GM23338 (cell line): ENCODE measurements at regions not wholly inside any gene's neighbourhood (a gene's known extent, or its start where the extent isn't known, plus 50 kb on each side); places are given as distances from the start of the nearest gene placed in this dataset.

Experiments
- ATAC-seq: fragments of 200-7000 bp; cut with Tn5 transposase; 3 replicates; pipeline ENCODE4 v1.9.1; 2020
- DNase-seq: peaks from one replicate; pipeline ENCODE4 v3.0.0-alpha.2; 2015; ENCODE audit warnings: low spot score
- H2AFZ ChIP-seq: fragments of 200-600 bp; sonication (generic); 2 replicates; pipeline ENCODE4 v1.8.0; 2016; ENCODE audit warnings: antibody characterized with exemption, mild to moderate bottlenecking, moderate library complexity
- H3F3A ChIP-seq: fragments of 200-600 bp; sonication (generic); replicated peaks from 2 replicates; pipeline ENCODE4 v1.8.0; 2017; ENCODE audit warnings: antibody characterized with exemption, mixed run types, low read depth
- H3K27ac ChIP-seq: fragments of 200-600 bp; sonication (generic); 2 replicates; pipeline ENCODE4 v1.6.1; 2016; ENCODE audit warnings: low read depth
- H3K27me3 ChIP-seq: fragments of 200-600 bp; sonication (generic); 2 replicates; pipeline ENCODE4 v1.8.0; 2016; ENCODE audit warnings: mild to moderate bottlenecking, mixed run types, moderate library complexity; ENCODE audit not compliant: insufficient read depth
- H3K36me3 ChIP-seq: fragments of 200-600 bp; sonication (generic); 2 replicates; pipeline ENCODE4 v1.8.0; 2016; ENCODE audit warnings: mild to moderate bottlenecking; ENCODE audit not compliant: insufficient read depth
- H3K4me1 ChIP-seq: fragments of 200-600 bp; sonication (generic); 2 replicates; pipeline ENCODE4 v1.8.0; 2016; ENCODE audit warnings: mild to moderate bottlenecking, moderate library complexity; ENCODE audit not compliant: insufficient read depth
- H3K4me2 ChIP-seq: fragments of 200-600 bp; sonication (generic); 2 replicates; pipeline ENCODE4 v1.7.1; 2017; ENCODE audit warnings: mixed run types
- H3K4me3 ChIP-seq: fragments of 200-600 bp; sonication (generic); 2 replicates; pipeline ENCODE4 v1.6.1; 2016; ENCODE audit warnings: mixed run types
- H3K79me2 ChIP-seq: fragments of 200-600 bp; sonication (generic); replicated peaks from 2 replicates; pipeline ENCODE4 v1.8.0; 2017; ENCODE audit warnings: mild to moderate bottlenecking; ENCODE audit not compliant: insufficient read depth
- H3K9me2 ChIP-seq: fragments of 200-600 bp; sonication (generic); 2 replicates; pipeline ENCODE4 v1.8.0; 2017; ENCODE audit not compliant: insufficient read depth
- H4K20me1 ChIP-seq: fragments of 200-600 bp; sonication (generic); replicated peaks from 2 replicates; pipeline ENCODE4 v1.8.0; 2017; ENCODE audit warnings: mild to moderate bottlenecking; ENCODE audit not compliant: insufficient read depth
- H3K27ac Mint-ChIP-seq: 2 replicates; pipeline ENCODE4 v1.8.0; 2020; ENCODE audit warnings: inconsistent platforms, mild to moderate bottlenecking, moderate library complexity, mixed read lengths
- H3K27me3 Mint-ChIP-seq: 3 replicates; pipeline ENCODE4 v1.8.0; 2022; ENCODE audit warnings: low read depth, mild to moderate bottlenecking, moderate library complexity, mixed read lengths, inconsistent platforms; ENCODE audit not compliant: insufficient read depth, poor library complexity
- H3K36me3 Mint-ChIP-seq: 3 replicates; pipeline ENCODE4 v1.8.0; 2021; ENCODE audit warnings: low read depth, mild to moderate bottlenecking, inconsistent platforms, moderate library complexity, mixed read lengths
- H3K4me1 Mint-ChIP-seq: 3 replicates; pipeline ENCODE4 v1.8.0; 2020; ENCODE audit warnings: mild to moderate bottlenecking, inconsistent platforms, mixed read lengths
- H3K4me3 Mint-ChIP-seq: 3 replicates; pipeline ENCODE4 v1.8.0; 2021; ENCODE audit warnings: moderate library complexity, mild to moderate bottlenecking, inconsistent platforms, mixed read lengths
- H3K9me3 Mint-ChIP-seq: 3 replicates; pipeline ENCODE4 v1.8.0; 2020; ENCODE audit warnings: moderate library complexity, mild to moderate bottlenecking, inconsistent platforms, mixed read lengths
- CREB1 ChIP-seq: fragments of 250-450 bp; sonication (Bioruptor Pico); IDR thresholded peaks from 2 replicates; pipeline ENCODE4 v1.5.0; 2020; ENCODE audit warnings: low read depth, mild to moderate bottlenecking, moderate library complexity
- CTCF ChIP-seq, 2 experiments: fragments of 200-600 bp in 1 of 2; sonication (generic) in 1 of 2; conservative IDR thresholded peaks; 2 replicates each; pipeline versions ENCODE4 v1.5.1 to v1.6.1; 2016 to 2017; ENCODE audit warnings: antibody characterized with exemption in 2 of 2, low read depth in 2 of 2, mild to moderate bottlenecking in 2 of 2, moderate library complexity in 1 of 2
- ETS1 ChIP-seq: IDR thresholded peaks from 2 replicates; pipeline ENCODE4 v1.6.1; 2016; ENCODE audit warnings: antibody characterized with exemption
- EZH2 ChIP-seq: fragments of 200-600 bp; sonication (generic); IDR thresholded peaks from one replicate; pipeline ENCODE4 v1.8.0; 2017; ENCODE audit warnings: antibody characterized with exemption, mild to moderate bottlenecking, low read depth; ENCODE audit not compliant: unreplicated experiment
- EZH2phosphoT487 ChIP-seq: fragments of 200-600 bp; sonication (generic); IDR thresholded peaks from one replicate; pipeline ENCODE4 v1.8.1; 2018; ENCODE audit warnings: antibody characterized with exemption; ENCODE audit not compliant: unreplicated experiment
- JUNB ChIP-seq: IDR thresholded peaks from one replicate; pipeline ENCODE4 v1.6.1; 2016; ENCODE audit warnings: antibody characterized with exemption; ENCODE audit not compliant: unreplicated experiment
- NANOG ChIP-seq: IDR thresholded peaks from 2 replicates; pipeline ENCODE4 v1.6.1; 2016; ENCODE audit warnings: antibody characterized with exemption, borderline replicate concordance
- POLR2AphosphoS5 ChIP-seq: IDR thresholded peaks from 2 replicates; pipeline ENCODE4 v1.6.1; 2016; ENCODE audit warnings: antibody characterized with exemption, low read depth
- REST ChIP-seq: IDR thresholded peaks from one replicate; pipeline ENCODE4 v1.6.1; 2018; ENCODE audit warnings: antibody characterized with exemption; ENCODE audit not compliant: unreplicated experiment
- STAT1 ChIP-seq: IDR thresholded peaks from one replicate; pipeline ENCODE4 v1.6.1; 2016; ENCODE audit warnings: antibody characterized with exemption; ENCODE audit not compliant: unreplicated experiment
- ZNF114 ChIP-seq: fragments of 250-450 bp; sonication (Bioruptor Pico); IDR thresholded peaks from 2 replicates; pipeline ENCODE4 v1.5.0; 2020; ENCODE audit warnings: mild to moderate bottlenecking, moderate library complexity
- ZNF331 ChIP-seq: fragments of 250-450 bp; sonication (Bioruptor Pico); IDR thresholded peaks from 2 replicates; pipeline ENCODE4 v1.5.0; 2020; ENCODE audit warnings: low read depth, mild to moderate bottlenecking, moderate library complexity
- TF ChIP-seq, protein P1 (sequence below): fragments of 250-450 bp; sonication (Bioruptor Pico); IDR thresholded peaks from 2 replicates; pipeline ENCODE4 v1.5.0; 2020; ENCODE audit warnings: mild to moderate bottlenecking, moderate library complexity

GRCh38 chr3:1515882-1516281, 423.1 kb downstream of the CNTN6 start:
- H3K36me3 ChIP-seq, result no peaks in the 10 kb centered on the region
- H3K9me2 ChIP-seq, result no peaks in the 10 kb centered on the region
- no peaks in the 10 kb centered on the region for H3K79me2 ChIP-seq
- no peak for TF ChIP-seq EZH2phosphoT487
- TF ChIP-seq CREB1 (CRISPR knock-in tag), result no peak
- TF ChIP-seq ETS1, result no peak
- no peak for TF ChIP-seq REST
- no peak for TF ChIP-seq POLR2AphosphoS5
- no peak for TF ChIP-seq EZH2
- no peak for TF ChIP-seq ZNF114 (CRISPR knock-in tag)
- TF ChIP-seq STAT1, result no peak
- no peak for TF ChIP-seq NANOG
- no peak for TF ChIP-seq ZNF331
- TF ChIP-seq, protein P1, sequence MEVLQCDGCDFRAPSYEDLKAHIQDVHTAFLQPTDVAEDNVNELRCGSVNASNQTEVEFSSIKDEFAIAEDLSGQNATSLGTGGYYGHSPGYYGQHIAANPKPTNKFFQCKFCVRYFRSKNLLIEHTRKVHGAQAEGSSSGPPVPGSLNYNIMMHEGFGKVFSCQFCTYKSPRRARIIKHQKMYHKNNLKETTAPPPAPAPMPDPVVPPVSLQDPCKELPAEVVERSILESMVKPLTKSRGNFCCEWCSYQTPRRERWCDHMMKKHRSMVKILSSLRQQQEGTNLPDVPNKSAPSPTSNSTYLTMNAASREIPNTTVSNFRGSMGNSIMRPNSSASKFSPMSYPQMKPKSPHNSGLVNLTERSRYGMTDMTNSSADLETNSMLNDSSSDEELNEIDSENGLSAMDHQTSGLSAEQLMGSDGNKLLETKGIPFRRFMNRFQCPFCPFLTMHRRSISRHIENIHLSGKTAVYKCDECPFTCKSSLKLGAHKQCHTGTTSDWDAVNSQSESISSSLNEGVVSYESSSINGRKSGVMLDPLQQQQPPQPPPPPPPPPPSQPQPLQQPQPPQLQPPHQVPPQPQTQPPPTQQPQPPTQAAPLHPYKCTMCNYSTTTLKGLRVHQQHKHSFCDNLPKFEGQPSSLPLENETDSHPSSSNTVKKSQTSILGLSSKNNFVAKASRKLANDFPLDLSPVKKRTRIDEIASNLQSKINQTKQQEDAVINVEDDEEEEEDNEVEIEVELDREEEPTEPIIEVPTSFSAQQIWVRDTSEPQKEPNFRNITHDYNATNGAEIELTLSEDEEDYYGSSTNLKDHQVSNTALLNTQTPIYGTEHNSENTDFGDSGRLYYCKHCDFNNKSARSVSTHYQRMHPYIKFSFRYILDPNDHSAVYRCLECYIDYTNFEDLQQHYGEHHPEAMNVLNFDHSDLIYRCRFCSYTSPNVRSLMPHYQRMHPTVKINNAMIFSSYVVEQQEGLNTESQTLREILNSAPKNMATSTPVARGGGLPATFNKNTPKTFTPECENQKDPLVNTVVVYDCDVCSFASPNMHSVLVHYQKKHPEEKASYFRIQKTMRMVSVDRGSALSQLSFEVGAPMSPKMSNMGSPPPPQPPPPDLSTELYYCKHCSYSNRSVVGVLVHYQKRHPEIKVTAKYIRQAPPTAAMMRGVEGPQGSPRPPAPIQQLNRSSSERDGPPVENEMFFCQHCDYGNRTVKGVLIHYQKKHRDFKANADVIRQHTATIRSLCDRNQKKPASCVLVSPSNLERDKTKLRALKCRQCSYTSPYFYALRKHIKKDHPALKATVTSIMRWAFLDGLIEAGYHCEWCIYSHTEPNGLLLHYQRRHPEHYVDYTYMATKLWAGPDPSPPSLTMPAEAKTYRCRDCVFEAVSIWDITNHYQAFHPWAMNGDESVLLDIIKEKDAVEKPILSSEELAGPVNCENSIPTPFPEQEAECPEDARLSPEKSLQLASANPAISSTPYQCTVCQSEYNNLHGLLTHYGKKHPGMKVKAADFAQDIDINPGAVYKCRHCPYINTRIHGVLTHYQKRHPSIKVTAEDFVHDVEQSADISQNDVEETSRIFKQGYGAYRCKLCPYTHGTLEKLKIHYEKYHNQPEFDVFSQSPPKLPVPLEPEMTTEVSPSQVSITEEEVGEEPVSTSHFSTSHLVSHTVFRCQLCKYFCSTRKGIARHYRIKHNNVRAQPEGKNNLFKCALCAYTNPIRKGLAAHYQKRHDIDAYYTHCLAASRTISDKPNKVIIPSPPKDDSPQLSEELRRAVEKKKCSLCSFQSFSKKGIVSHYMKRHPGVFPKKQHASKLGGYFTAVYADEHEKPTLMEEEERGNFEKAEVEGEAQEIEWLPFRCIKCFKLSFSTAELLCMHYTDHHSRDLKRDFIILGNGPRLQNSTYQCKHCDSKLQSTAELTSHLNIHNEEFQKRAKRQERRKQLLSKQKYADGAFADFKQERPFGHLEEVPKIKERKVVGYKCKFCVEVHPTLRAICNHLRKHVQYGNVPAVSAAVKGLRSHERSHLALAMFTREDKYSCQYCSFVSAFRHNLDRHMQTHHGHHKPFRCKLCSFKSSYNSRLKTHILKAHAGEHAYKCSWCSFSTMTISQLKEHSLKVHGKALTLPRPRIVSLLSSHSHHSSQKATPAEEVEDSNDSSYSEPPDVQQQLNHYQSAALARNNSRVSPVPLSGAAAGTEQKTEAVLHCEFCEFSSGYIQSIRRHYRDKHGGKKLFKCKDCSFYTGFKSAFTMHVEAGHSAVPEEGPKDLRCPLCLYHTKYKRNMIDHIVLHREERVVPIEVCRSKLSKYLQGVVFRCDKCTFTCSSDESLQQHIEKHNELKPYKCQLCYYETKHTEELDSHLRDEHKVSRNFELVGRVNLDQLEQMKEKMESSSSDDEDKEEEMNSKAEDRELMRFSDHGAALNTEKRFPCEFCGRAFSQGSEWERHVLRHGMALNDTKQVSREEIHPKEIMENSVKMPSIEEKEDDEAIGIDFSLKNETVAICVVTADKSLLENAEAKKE, result no peak
- no peak for TF ChIP-seq CTCF (conservative IDR thresholded peaks at IDR 0.05; ENCODE audit: low read depth in 2 of 2)
- no peak for TF ChIP-seq JUNB
- DNase-seq (no peak), ATAC-seq (no peak)
- H3K4me3 Mint-ChIP-seq, result no peak overlapping the region
- H3K27me3 Mint-ChIP-seq, result no peaks in the 10 kb centered on the region
- no peak overlapping the region for H3K4me2 ChIP-seq
- no peak overlapping the region for H3K4me3 ChIP-seq
- H3K4me1 ChIP-seq, result peaks cover 17% of the 10 kb centered on the region
- no peaks in the 10 kb centered on the region for H3F3A ChIP-seq
- H3K9me3 Mint-ChIP-seq, result peaks cover 98% of the 10 kb centered on the region
- H3K4me1 Mint-ChIP-seq, result no peaks in the 10 kb centered on the region
- no peak overlapping the region for H3K27ac ChIP-seq
- H4K20me1 ChIP-seq, result no peaks in the 10 kb centered on the region
- H3K36me3 Mint-ChIP-seq, result peaks cover 5% of the 10 kb centered on the region
- H3K27me3 ChIP-seq, result no peaks in the 10 kb centered on the region
- no peak overlapping the region for H2AFZ ChIP-seq
- H3K27ac Mint-ChIP-seq, result no peak overlapping the region
